ENCODE measurements at regions not wholly inside any gene's neighbourhood (a gene's known extent, or its start where the extent isn't known, plus 50 kb on each side); places are given as distances from the start of the nearest gene placed in this dataset.
A peak's percentile ranks its signal among the peaks of the same experiment; 100 is the strongest.
"Not testable (repeated sequence)": the region's sequence is repeated elsewhere in the genome, so short reads cannot be mapped to it uniquely, and the experiment has no call there.

DNA sequence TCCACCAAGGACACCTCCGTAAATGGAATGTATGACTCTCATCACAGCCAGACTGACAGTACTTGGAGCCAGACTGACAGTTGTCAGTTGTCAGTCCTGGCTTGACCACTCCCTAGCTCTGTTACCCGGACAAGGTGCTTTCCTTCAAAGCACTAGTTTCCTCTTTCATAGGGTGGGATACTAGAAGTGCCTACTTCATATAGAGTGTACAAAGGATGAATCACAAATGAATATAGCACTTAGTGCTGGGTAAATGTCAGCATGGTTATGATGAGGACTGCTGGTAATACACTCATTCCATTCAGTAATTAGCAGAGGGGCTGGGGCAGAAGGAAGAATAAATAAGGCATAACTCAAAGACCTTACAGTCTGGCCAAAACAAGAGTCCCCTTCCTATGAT lies 91.4 kb downstream of the ARL4C start:
- DNase-seq, result no peak

DNA sequence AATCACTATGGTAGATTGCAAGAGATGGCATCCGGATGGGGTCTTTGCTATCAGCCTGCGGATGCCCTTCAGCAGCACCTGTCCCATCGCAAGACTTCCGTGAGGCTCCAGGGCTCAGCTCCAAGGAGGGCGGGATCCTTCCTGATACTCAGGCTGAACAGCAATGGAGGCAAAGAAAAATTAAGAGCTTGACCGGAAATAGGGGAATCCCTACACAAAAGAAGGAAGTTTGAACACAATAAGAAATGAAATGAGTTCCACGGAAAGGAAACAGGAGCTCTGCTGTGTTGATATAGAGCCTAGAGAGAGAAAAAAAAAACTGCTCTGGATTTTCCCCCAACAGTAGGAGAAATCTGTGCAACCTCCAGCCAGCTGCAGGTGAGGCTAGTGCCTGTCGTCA lies 91.9 kb downstream of the ARL4C start:
- DNase-seq, result no peak

DNA sequence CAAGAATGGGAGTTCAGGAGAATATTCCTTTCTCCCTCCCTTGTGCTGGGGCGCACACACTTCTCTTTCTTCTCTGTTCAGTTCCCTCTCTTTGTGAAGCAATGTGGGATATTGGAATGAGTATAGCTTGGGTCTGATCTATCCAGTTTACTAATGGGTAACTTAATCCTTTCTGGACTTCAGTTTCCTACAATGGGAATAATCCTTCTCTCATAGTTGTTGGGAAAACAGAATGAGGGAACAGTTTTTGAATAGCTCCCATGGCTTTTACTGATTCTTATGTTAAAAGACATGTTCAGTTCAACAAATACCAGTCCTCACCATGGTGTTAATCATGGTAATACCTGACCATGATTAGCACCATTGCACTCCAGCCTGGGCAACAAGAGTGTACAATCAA lies 93.1 kb downstream of the ARL4C start:
- no peak for DNase-seq

DNA sequence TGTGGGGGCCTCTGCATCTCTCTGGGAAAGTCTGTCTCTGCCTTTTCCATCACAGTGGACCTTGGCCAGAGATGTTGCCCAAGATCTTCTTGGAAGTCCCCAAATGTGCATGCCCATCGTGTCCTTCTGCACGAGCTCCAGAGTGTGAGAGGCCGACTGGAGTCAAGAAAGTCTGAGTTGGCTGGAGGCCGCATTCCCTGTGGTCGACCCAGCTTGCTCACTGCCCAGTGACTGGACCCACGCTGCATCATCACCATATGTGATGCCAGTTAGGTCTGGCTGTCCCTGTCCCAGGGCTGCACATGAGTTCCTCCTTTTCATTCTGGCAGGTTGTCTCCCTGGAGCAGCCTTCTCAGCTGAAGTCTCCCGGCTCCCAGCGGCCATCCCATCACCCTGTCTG lies 93.8 kb downstream of the ARL4C start:
- DNase-seq, result no peak

DNA sequence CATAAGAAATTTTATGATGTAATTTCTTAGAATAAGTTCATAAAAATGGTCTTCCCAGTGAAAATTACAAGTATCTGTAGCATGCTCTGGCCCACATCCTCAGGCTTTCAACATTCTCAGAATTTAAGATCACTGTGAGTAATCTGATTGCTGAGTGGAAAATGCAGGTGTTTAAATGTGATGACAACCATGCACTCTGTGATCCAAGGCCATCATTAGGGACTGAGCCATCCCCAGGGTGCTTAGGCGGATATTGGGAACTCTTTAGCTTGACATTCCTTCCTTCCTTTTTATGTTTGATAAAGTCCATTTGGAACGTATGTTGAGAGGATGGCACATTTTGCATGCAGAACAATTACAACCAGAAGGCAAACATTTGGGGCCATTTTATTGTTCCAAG lies 95.5 kb downstream of the ARL4C start:
- DNase-seq, result no peak

DNA sequence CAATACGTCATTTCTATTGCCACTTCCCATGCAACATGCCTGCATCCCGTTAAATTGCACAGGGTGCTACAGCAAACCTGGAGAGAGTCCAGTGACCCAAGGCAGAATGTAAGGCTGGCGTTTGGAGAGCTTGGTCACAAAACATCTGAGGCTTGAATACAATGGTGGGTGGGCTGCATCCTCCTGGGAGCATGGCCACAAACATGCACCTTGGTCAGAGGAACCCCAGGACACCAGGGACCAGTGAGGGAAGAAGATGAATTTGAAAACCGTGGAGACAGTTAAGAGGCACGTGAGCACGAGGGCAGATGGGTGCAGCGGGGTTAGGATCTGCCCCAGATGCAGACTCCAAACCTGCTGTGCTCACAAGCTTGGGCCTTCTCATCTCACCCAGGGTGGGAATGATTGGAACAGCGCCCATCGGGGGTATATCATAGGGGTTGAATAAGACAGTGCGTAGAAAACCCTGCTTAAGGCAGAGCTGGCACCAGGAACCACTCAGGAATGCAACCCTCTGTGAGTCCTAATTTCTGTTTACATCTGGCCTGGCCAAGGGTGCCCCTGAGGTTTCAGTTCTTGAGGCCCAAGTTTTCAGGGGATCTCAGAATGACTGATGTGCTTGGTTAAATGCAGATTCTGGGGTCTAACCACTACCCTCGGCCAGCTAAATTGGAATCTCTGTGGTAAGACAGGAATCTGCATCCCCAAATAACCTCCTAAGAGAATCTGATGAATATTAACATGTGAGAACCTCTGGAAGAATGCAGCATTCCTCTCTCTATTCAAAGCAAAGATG lies 97.2 kb downstream of the ARL4C start:
- no peak for DNase-seq

DNA sequence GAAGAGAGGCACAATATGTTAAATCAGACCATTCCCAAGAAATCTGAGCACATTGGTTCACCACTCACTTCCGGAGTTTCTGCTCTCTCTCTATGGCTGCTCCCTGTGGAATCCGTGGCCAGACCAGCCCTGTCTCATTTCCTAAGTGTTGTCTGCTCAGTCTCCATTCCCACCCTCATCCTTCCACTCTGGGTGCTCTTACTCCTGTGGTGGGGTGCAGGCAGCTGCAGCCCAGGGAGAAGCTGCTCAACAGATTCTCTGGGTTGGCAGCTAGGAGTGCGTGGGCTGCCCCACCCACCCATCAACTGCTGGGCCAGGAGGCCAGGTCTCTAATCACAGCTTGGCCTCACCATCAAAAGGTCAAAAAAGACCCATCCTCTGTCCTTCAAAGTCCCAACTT lies 98.3 kb downstream of the ARL4C start:
- no peak for DNase-seq

DNA sequence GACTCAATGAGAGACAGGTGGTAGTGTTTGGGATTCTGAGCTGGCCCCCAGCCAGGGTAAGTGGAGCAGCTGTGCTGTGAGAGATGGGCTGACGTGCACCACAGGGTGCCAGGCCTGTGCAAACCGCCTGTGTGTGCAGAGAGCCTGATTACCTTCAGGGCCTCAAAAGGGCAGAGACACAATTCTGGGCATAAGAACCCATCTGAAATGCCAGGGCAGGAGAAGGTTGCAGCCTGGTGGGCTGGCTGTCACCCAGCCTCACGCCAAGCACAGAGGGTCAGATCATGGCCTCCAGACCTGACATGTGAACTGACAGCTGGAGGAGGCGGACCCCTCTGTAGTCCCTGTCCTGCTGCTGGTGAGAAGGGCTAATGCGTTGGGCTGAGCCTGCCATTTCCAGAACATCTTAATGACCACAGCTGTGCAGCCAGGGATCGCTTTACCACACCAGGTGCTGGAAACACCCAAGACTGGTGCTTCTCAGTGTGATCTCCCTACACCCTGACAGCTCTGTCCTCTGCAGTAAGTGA lies 100.9 kb downstream of the ARL4C start:
- DNase-seq, result no peak

DNA sequence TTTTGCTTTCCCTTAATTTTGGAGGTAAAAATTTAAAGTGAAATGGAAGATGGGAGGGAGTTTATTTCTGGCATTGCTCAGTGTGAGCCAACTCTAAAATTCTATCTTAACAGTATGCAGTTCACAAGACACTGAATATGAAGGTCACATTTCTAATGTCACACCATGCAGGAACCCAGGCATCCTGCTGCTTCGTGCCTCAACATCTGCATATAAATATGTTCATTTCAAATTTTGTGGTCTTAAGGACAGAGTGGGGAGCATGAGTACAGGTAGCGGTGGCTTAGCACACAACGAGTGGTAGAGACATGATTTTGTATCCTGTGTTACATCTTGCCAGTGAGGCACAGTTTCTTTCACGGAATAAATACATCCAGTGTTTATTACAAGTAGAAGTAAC lies 102.4 kb downstream of the ARL4C start:
- no peak for DNase-seq

DNA sequence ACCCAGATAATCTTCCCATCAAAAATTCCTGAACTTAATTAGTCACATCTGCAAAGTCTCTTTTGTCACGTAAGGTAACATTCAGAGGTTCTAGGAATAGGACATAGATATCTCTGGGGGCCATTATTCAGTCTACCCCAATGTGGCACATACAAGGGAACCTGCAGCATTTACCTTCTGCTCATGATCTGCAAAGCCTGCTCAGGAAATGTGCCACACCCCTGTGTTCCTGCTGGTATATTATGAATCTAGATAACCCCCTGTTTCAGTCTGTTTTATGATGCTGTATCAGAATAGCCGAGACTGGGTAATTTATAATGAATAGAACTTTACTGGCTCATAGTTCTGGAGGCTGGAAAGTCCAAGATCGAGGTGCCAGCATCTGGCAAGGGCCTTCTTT lies 103.5 kb downstream of the ARL4C start:
- peak; percentile 33 for DNase-seq

DNA sequence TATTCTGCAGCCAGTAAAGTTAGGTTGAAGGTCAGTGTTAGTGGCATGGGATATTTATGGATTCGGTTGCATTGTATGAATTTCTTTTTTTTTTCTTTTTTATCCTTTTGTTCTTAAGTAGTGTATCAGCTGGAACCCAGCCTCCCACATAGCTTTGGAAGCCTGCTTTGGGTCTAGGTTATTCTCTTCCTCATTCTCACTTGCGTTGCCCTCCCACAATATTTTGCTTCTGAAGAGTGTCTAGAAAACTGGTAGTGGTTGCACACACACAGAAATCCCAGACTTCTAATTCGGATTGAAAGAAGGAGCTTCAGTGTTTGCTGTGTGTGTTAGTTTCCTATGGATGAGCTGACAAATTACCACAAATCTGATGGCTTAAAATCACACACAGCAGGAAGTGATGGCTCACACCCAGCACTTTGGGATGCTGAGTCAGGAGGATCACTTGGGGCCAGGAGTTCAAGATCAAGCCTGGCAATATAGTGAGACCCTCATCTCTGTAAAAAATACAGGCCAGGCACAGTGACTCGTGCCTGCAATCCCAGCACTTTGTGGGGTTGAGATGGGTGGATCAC lies 104.8 kb downstream of the ARL4C start:
- DNase-seq, result no peak

DNA sequence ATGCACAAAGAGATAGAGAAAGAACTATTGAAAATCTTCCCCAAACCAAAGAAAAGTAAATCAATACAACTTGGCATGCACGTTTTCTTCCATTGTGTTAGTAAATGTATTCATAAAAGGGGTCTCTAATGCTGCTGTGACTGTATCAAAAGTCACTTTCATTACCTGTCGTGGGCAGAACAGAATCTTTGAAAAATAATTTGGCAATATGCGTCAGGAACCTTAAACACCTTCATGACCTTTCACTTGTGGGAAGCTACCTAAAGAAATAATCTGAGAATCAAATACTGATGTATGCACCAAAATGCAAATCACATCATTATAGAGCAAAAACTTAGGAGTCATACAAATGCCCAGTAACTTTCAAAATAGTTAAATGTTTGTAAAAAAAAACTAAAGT lies 105.3 kb downstream of the ARL4C start:
- no peak for DNase-seq

DNA sequence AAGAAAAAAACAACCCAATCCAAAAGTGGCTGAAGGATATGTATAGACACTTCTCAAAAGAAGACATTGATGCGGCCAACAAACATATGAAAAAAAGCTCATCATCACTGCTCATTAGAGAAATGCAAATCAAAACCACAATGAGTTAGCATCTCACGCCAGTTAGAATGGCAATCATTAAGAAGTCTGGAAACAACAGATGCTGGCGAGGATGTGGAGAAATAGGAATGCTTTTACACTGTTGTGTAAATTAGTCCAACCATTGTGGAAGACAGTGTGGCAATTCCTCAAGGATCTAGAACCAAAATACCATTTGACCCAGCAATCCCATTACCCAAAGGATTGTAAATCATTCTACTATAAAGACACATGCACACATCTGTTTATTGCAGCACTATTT lies 107.2 kb downstream of the ARL4C start:
- not testable (repeated sequence) for DNase-seq

DNA sequence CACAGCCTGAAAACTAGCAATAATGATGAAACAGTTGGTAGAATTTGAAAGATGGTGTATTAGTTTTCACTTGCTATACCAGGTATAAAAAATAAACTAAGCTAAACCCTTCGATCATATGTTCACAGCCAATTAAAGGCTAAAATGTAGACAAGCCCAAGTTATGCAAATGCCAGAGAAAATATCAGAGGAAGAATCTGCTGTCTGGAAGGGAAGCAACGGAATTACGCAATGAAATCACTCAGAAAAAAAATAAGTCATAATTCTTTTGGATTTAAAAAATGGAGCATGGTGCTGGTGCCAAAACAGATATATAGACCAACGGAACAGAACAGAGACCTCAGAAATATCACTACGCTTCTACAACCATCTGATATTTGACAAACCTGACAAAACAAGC lies 108.3 kb downstream of the ARL4C start:
- no peak for DNase-seq

DNA sequence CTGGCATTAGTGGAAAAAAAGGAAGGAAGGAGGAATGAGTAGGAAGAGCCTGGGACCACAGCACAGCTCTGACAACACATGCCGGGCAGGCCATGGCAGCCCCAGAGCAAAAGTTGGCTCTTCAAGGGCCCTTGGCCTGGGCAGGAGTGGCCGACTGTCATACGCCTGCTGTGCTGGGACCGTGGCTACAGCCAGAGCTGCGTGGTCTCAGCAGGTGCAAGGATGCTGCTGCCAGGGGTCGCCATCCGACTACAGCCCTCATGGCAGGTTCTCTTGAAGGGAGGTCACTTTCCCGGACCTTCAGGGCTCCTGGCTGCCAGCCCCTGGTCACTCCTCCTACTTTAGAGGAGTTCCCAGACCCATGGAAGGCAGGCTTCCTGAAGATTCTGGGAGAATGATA lies 109.9 kb downstream of the ARL4C start:
- no peak for DNase-seq

DNA sequence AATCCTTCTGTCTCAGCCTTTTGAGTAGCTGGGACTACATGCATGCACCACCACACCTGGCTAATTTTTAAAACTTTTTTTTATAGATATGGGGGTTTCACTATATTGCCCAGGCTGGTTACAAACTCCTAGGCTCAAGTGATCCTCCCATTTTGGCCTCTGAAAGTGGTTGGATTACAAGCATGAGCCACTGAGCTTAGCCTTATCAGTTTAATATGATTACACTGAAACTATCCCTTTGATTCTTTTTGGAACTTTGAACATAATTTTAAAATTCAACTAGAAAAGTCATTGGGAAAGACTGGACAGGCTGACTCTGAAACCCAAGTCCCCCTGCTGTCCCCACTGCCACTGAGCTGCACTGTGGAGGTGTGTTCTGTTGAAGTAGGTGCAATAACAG lies 114.8 kb downstream of the ARL4C start:
- DNase-seq, result no peak

DNA sequence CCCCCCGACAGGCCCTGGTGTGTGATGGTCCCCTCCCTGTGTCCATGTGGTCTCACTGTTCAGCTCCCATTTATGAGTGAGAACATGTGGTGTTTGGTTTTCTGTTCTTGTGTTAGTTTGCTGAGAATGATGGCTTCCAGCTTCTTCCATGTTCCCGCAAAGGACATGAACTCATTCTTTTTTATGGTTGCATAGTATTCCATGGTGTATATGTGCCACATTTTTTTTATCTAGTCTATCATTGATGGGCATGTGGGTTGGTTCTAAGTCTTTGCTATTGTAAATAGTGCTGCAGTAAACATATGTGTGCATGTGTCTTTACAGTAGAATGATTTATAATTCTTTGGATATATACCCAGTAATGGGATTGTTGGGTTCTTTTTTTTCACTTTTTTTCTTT lies 117.9 kb downstream of the ARL4C start:
- DNase-seq, result not testable (repeated sequence)

DNA sequence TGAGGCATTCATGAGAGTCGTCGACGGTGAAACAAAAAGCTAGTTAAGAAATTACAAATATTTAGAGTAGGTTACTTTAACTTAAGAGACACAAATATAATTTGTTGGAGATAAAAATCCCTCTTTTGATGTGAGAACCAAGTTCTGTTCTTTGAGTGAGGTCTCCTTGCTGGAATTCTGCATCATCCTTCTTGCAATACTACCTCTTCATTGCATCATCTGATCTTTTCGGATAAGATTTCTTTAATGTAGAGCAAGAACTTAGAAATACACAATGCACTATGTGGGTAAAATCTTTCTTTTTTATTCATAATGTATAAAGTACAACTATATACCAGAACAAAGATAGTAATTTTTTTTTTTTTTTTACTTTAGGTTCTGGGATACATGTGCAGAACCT lies 118.4 kb downstream of the ARL4C start:
- DNase-seq, result no peak

DNA sequence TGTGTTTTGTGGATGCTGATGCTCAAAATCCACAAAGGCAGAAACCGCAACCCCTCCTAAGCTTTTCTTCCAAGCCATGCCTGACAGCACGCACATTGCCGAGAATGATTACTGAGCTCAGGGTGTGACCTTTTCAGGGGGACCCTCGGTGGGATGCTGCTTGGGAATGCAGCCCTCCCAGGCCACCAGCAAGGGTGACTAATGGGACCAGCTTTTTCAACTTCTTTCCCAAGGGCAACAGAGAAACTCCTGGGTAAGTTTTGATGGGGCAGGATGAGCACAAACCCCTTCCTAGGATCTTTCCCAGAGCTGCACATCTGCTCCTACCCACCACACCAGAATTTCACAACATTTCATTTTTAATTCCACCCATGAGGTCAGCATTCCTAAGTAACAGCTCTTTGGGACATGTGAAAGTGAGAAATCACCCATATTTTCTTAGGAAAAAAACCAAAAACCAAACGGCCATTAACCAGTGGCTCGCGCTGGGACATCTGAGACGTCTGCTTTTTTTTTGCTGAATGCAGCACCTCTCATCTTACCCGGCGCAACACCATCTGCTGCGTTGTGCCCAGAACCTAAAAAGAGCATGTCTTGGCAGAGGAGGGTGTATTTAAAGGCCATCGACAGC lies 119.0 kb downstream of the ARL4C start:
- DNase-seq, result no peak

DNA sequence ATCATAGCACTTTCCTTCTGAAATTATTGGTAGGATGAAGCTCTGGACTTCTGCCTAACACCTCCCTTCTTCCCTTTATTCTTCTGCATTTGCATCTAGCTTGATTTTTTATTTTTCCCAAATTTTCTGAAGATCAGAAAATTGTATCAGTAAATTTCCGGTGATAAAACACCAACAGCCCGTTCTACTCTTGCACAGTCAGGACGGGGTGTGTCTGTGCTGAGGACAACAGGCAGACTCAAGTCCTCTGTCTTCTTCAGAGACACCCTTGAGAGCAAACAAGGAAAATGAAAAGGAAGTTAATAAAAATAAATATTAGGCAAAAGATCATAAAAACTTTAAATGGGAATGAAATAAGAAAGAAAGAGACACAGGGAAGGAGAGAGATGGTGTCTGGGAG lies 120.7 kb downstream of the ARL4C start:
- no peak for DNase-seq

DNA sequence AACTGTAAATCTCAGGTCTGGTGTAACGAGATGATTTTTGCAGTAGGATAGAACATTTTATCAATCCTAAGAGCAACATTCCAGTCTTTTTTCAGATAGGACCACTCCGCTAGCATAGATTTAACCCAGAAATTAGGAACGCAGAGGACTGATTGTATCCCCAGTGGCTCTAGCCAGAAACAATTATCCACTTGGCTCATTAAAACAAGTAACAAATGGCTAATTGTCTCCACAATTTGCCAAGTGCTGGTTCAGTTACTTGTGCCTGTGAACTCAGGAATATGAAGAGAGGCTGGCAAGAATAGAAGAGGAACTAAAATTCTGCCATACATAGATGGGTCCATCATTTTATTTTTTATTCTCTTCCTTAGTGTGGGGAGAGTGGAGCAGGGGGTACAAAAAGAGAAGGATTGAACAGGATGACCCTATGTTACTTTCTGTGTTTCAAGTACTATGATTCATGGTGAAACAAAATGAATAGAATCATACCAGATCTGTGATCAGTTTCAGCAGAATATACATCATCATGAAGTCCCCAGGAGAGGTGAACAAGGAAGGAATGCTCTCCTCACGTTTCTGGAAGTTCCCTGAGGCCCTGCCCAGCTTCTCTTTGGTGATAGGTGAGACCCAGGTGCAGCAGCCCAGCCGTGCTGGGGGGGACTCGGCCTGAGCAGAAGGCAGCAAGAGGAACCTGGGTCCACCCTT lies 121.6 kb downstream of the ARL4C start:
- DNase-seq, result no peak

DNA sequence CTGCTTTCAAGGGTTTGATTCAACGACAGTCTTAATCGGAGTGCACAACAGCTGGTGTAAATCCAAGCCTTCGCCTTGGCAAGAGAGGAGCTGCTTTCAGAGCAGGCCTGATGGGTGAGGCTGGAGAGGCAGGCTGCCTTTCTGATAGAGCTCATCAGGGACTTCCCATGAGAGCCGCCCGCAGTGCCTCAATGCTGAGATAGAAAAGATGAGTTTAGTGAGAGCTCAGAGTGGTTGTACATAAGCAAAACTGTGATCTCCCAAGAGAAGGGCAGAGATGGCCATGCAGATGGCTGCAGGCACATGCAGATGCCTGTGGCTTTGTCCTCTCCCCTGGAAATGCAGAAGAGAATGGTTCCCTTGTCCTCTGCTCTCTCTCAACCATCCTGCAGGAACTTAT lies 122.1 kb downstream of the ARL4C start:
- DNase-seq, result no peak

DNA sequence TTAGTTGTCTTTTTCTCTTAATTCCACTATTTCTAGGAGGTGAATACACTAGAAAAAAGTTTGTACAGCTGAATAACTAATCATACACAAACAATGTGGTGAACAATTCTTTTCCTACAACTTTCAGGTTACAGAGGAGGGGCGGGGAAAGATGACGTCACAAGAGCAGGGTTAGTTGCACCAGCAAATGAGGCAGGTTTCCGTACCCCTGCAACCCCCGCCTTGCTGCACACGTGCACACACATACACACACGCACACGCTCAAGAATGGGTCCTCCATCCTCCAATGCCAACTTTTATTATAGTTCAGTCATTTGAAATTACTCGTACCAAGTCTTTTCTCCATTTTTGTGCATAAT lies 122.8 kb downstream of the ARL4C start:
- no peak for DNase-seq

Data from central memory CD4-positive, alpha-beta T cell (primary cell).